A549 (cell line): ENCODE measurements at regions not wholly inside any gene's neighbourhood (a gene's known extent, or its start where the extent isn't known, plus 50 kb on each side); places are given as distances from the start of the nearest gene placed in this dataset.

Experiments used
- CBX8 ChIP-seq: fragments of 200-600 bp; sonication (generic); IDR thresholded peaks from 2 replicates; pipeline ENCODE4 v1.6.1; 2016
- HOXA7 ChIP-seq: fragments of 250-450 bp; sonication (Bioruptor Pico); IDR thresholded peaks from 2 replicates; pipeline ENCODE4 v1.5.0; 2020; ENCODE audit warnings: mild to moderate bottlenecking, moderate library complexity
- POLR2A ChIP-seq: IDR thresholded peaks from 2 replicates; pipeline ENCODE4 v1.6.1; 2012; ENCODE audit warnings: mild to moderate bottlenecking, low read length
- RNF2 ChIP-seq: fragments of 200-600 bp; sonication (generic); IDR thresholded peaks from 2 replicates; pipeline ENCODE4 v1.6.1; 2016; ENCODE audit warnings: low read depth, mild to moderate bottlenecking, antibody characterized with exemption, moderate library complexity, borderline replicate concordance
- TF ChIP-seq, protein P1 (sequence below): fragments of >200 bp; sonication (Bioruptor Twin); formaldehyde crosslinking; IDR thresholded peaks from 3 replicates; pipeline ENCODE4 v1.5.1; 2016
- TF ChIP-seq, protein P2 (sequence below): IDR thresholded peaks from 2 replicates; pipeline ENCODE4 v1.6.1; 2012
- TF ChIP-seq, protein P3 (sequence below): IDR thresholded peaks from 2 replicates; pipeline ENCODE4 v1.6.1; 2012

DNA sequence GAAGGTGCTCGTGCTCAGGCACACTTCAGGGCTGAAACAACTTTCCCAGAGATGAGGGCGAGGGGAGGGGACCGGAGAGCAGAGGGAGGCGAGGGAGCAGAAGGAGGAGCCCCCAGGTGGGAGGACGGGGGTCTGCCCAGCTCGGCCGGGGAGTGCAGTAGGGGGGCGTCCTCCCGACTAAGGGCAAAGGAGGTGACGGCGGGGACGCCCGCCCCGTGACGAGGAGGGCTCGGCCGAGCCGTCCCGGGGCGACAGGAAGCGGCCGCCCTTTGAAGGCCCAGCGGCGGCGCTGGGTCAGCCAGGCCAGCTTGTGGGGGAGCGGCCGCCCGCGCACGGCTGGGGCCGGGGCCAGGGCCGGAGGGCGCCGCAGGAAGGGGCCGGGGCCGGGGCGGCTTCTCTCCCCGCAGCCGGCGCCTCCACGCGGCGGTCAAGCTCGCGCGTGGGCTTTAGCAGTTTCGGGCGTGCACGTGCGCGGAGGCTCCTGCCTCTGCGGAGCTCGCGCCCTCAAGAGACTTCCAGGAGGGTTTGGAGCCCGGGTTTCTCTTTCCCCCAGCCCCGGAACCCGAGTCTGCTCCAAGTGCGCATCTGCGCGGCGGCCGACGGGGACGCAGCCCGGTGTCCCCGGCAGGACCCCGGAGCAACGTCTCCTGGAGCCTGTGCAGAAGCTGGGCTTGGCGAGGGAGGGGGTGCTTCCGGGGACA lies 100.8 kb upstream of the SLC45A1 start:
- TF ChIP-seq, protein P1, sequence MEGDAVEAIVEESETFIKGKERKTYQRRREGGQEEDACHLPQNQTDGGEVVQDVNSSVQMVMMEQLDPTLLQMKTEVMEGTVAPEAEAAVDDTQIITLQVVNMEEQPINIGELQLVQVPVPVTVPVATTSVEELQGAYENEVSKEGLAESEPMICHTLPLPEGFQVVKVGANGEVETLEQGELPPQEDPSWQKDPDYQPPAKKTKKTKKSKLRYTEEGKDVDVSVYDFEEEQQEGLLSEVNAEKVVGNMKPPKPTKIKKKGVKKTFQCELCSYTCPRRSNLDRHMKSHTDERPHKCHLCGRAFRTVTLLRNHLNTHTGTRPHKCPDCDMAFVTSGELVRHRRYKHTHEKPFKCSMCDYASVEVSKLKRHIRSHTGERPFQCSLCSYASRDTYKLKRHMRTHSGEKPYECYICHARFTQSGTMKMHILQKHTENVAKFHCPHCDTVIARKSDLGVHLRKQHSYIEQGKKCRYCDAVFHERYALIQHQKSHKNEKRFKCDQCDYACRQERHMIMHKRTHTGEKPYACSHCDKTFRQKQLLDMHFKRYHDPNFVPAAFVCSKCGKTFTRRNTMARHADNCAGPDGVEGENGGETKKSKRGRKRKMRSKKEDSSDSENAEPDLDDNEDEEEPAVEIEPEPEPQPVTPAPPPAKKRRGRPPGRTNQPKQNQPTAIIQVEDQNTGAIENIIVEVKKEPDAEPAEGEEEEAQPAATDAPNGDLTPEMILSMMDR, result no peak
- TF ChIP-seq, protein P2, sequence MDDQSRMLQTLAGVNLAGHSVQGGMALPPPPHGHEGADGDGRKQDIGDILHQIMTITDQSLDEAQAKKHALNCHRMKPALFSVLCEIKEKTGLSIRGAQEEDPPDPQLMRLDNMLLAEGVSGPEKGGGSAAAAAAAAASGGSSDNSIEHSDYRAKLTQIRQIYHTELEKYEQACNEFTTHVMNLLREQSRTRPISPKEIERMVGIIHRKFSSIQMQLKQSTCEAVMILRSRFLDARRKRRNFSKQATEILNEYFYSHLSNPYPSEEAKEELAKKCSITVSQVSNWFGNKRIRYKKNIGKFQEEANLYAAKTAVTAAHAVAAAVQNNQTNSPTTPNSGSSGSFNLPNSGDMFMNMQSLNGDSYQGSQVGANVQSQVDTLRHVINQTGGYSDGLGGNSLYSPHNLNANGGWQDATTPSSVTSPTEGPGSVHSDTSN, result no peak
- TF ChIP-seq POLR2A (no peak), HOXA7 (CRISPR knock-in tag) (no peak), RNF2 (no peak), CBX8 (no peak)
- TF ChIP-seq, protein P3, sequence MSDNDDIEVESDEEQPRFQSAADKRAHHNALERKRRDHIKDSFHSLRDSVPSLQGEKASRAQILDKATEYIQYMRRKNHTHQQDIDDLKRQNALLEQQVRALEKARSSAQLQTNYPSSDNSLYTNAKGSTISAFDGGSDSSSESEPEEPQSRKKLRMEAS, result no peak
